KMS-11 (cell line): ENCODE measurements at regions not wholly inside any gene's neighbourhood (a gene's known extent, or its start where the extent isn't known, plus 50 kb on each side); places are given as distances from the start of the nearest gene placed in this dataset.

Experiments used
- H2AFZ ChIP-seq: fragments of 200-600 bp; sonication (generic); 2 replicates; pipeline ENCODE4 v1.6.1; 2016; ENCODE audit warnings: antibody characterized with exemption, mixed run types, low read depth
- H3K27ac ChIP-seq: fragments of 200-600 bp; sonication (generic); 2 replicates; pipeline ENCODE4 v1.6.1; 2016; ENCODE audit warnings: mild to moderate bottlenecking, mixed run types
- H3K27me3 ChIP-seq: fragments of 200-600 bp; sonication (generic); 2 replicates; pipeline ENCODE4 v1.6.1; 2017; ENCODE audit warnings: mild to moderate bottlenecking, low read depth, mixed run types, moderate library complexity; ENCODE audit not compliant: insufficient read depth
- H3K36me3 ChIP-seq: fragments of 200-600 bp; sonication (generic); 2 replicates; pipeline ENCODE4 v1.6.1; 2017; ENCODE audit warnings: mild to moderate bottlenecking, mixed run types; ENCODE audit not compliant: insufficient read depth
- H3K4me1 ChIP-seq: fragments of 200-600 bp; sonication (generic); 2 replicates; pipeline ENCODE4 v1.6.1; 2016; ENCODE audit warnings: mild to moderate bottlenecking, low read depth, mixed run types; ENCODE audit not compliant: poor library complexity, severe bottlenecking
- H3K4me2 ChIP-seq: fragments of 200-600 bp; sonication (generic); 2 replicates; pipeline ENCODE4 v1.7.0; 2016; ENCODE audit warnings: mild to moderate bottlenecking, mixed run types
- H3K4me3 ChIP-seq: fragments of 200-600 bp; sonication (generic); IDR thresholded peaks from 2 replicates; pipeline ENCODE4 v1.6.1; 2017; ENCODE audit warnings: low read depth, low read length, mixed read lengths; ENCODE audit not compliant: insufficient read depth
- H3K79me2 ChIP-seq: fragments of 200-600 bp; sonication (generic); 2 replicates; pipeline ENCODE4 v1.6.1; 2016; ENCODE audit warnings: low read depth, mixed run types; ENCODE audit not compliant: insufficient read depth
- H3K9ac ChIP-seq: fragments of 200-600 bp; sonication (generic); 2 replicates; pipeline ENCODE4 v1.6.1; 2016; ENCODE audit warnings: mild to moderate bottlenecking, mixed run types
- H4K20me1 ChIP-seq: fragments of 200-600 bp; sonication (generic); 2 replicates; pipeline ENCODE4 v1.6.1; 2016; ENCODE audit warnings: mild to moderate bottlenecking, mixed run types; ENCODE audit not compliant: insufficient read depth
- TF ChIP-seq, protein P1 (sequence below): fragments of 200-600 bp; sonication (generic); conservative IDR thresholded peaks from 2 replicates; pipeline ENCODE4 v1.6.1; 2017; ENCODE audit warnings: low read depth, mild to moderate bottlenecking, antibody characterized with exemption, low read length, moderate library complexity, mixed read lengths

DNA sequence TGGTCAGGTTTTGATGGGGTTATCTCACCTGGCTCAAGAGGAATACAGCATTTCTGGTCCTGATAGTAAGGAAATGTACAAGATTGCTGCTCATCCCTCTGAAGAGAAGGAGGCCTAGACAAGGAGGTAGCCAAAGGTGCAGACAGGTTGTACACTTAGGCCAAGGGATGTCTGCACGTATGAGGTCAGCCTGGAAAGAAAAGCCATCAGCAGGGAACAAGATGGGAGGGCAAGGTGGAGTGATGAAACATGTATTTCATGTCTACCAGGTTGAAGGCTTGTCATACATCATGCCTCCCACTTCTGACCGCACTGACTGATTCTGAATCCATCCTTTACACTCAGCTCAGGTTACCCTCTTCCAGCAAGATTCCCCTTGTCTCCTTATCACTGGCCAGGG, 296.8 kb upstream of the VLDLR start:
- Histone ChIP-seq H3K27ac (no peak overlapping the region), H3K9ac (no peak overlapping the region), H2AFZ (no peak overlapping the region), H3K79me2 (no peaks in the 10 kb centered on the region), H3K4me3 (no peak overlapping the region), H3K4me1 (no peaks in the 10 kb centered on the region), H4K20me1 (no peaks in the 10 kb centered on the region), H3K27me3 (no peaks in the 10 kb centered on the region), H3K36me3 (no peaks in the 10 kb centered on the region), H3K4me2 (no peak overlapping the region)
- TF ChIP-seq, protein P1, sequence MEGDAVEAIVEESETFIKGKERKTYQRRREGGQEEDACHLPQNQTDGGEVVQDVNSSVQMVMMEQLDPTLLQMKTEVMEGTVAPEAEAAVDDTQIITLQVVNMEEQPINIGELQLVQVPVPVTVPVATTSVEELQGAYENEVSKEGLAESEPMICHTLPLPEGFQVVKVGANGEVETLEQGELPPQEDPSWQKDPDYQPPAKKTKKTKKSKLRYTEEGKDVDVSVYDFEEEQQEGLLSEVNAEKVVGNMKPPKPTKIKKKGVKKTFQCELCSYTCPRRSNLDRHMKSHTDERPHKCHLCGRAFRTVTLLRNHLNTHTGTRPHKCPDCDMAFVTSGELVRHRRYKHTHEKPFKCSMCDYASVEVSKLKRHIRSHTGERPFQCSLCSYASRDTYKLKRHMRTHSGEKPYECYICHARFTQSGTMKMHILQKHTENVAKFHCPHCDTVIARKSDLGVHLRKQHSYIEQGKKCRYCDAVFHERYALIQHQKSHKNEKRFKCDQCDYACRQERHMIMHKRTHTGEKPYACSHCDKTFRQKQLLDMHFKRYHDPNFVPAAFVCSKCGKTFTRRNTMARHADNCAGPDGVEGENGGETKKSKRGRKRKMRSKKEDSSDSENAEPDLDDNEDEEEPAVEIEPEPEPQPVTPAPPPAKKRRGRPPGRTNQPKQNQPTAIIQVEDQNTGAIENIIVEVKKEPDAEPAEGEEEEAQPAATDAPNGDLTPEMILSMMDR: no peak

DNA sequence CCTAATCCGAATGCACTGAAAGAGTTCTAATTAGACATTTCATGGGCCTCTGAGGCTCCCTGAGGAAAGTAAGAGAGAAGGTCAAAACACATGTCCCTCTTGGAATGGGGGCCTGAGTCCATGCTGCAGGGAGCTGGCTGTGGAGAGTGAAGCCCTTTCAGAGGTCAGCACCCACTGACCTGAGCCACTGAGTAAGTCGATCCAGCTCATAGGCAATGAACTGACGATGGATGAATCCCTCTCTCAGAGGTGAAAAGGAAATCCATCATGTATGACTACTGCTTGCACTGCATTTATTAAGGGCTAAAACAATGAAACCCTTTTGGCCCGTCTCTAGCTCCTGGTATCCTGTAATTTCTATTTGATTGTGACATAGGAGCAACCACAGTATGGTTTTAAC, 288.9 kb upstream of the VLDLR start:
- no peak overlapping the region for H3K27ac ChIP-seq
- H3K27me3 ChIP-seq: no peaks in the 10 kb centered on the region
- H3K4me3 ChIP-seq: no peak overlapping the region
- no peaks in the 10 kb centered on the region for H3K4me1 ChIP-seq
- no peak overlapping the region for H3K4me2 ChIP-seq
- H3K9ac ChIP-seq: no peak overlapping the region
- H3K79me2 ChIP-seq: no peaks in the 10 kb centered on the region
- no peaks in the 10 kb centered on the region for H4K20me1 ChIP-seq
- H3K36me3 ChIP-seq: no peaks in the 10 kb centered on the region
- no peak overlapping the region for H2AFZ ChIP-seq
- TF ChIP-seq, protein P1: no peak

DNA sequence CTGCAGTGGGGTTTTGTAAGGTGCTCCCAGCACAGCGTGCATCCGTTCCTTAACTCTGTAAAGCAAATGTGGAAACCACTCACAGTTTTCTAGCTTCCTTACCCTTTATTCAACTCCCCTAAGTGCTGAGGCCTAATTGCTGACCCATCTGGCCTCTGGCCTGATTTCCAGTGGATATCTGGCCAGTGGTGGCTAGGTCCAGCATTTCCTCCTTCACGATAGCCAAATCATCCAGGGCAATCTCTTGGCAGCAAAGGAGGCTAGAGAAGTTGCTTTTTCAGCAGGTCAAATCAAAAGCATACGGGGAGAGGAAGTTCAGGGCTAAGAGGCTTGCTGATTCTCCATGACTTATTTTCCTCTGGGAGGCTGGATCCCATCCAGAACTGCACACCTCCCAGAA, 286.3 kb upstream of the VLDLR start:
- H3K27ac ChIP-seq: no peak overlapping the region
- H3K27me3 ChIP-seq: no peaks in the 10 kb centered on the region
- H4K20me1 ChIP-seq: no peaks in the 10 kb centered on the region
- no peak overlapping the region for H2AFZ ChIP-seq
- H3K36me3 ChIP-seq: no peaks in the 10 kb centered on the region
- no peak overlapping the region for H3K4me2 ChIP-seq
- H3K4me1 ChIP-seq: no peaks in the 10 kb centered on the region
- no peak overlapping the region for H3K9ac ChIP-seq
- H3K4me3 ChIP-seq: no peak overlapping the region
- TF ChIP-seq, protein P1: no peak
- no peaks in the 10 kb centered on the region for H3K79me2 ChIP-seq

DNA sequence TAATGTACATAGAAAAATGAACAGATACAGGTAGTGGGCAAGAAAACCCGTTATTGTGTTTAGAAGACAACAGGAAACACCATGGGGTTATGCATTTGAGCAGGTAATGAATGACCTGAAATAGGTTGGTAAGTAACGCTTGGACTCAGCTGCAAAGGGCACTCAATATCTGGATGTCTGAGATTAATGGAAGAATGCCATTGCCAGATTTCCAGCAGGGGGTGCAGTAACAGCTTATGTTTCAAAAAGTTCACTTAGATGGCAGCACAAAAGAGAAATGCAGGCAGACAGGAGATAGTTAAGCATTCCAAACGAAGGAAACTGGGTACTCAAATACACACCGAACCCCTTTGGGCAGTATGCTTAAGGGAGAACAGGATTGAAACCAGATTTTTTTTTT, 285.5 kb upstream of the VLDLR start:
- Histone ChIP-seq H3K4me1 (no peaks in the 10 kb centered on the region), H3K36me3 (no peaks in the 10 kb centered on the region), H3K27ac (no peak overlapping the region), H3K27me3 (no peaks in the 10 kb centered on the region), H3K4me2 (no peak overlapping the region), H4K20me1 (no peaks in the 10 kb centered on the region), H3K79me2 (no peaks in the 10 kb centered on the region), H2AFZ (no peak overlapping the region), H3K9ac (no peak overlapping the region), H3K4me3 (no peak overlapping the region)
- TF ChIP-seq, protein P1: no peak; the same call in 1 of the 2 replicates
